ACC112 (cell line): ENCODE measurements at regions not wholly inside any gene's neighbourhood (a gene's known extent, or its start where the extent isn't known, plus 50 kb on each side); places are given as distances from the start of the nearest gene placed in this dataset.

Source experiments
- H2AFZ ChIP-seq: fragments of 200-600 bp; sonication (generic); one replicate; pipeline ENCODE4 v1.6.0; 2017; ENCODE audit warnings: antibody characterized with exemption, low read length; ENCODE audit not compliant: unreplicated experiment
- H3K27ac ChIP-seq: fragments of 200-600 bp; sonication (generic); 2 replicates; pipeline ENCODE4 v1.5.1; 2014; ENCODE audit warnings: low read depth, mild to moderate bottlenecking, antibody characterized with exemption, low read length, moderate library complexity
- H3K27me3 ChIP-seq: fragments of 200-600 bp; sonication (generic); 2 replicates; pipeline ENCODE4 v1.6.1; 2014; ENCODE audit warnings: mild to moderate bottlenecking, antibody characterized with exemption, low read length, moderate library complexity, mixed read lengths; ENCODE audit not compliant: insufficient read depth
- H3K36me3 ChIP-seq: fragments of 200-600 bp; sonication (generic); 2 replicates; pipeline ENCODE4 v1.6.1; 2016; ENCODE audit warnings: mild to moderate bottlenecking, antibody characterized with exemption, low read length, moderate library complexity, mixed read lengths; ENCODE audit not compliant: insufficient read depth
- H3K4me1 ChIP-seq: fragments of 200-600 bp; sonication (generic); one replicate; pipeline ENCODE4 v1.6.1; 2016; ENCODE audit warnings: low read length, mixed read lengths; ENCODE audit not compliant: insufficient read depth, unreplicated experiment, control insufficient read depth
- H3K4me3 ChIP-seq: fragments of 200-600 bp; sonication (generic); 2 replicates; pipeline ENCODE4 v1.5.1; 2014; ENCODE audit warnings: mild to moderate bottlenecking, low read depth, low read length
- H3K79me2 ChIP-seq: fragments of 200-600 bp; sonication (generic); one replicate; pipeline ENCODE4 v1.6.0; 2016; ENCODE audit warnings: low read length; ENCODE audit not compliant: control insufficient read depth, unreplicated experiment, insufficient read depth

GRCh38 chr5:29524227-29524626, 1669.3 kb upstream of the CDH6 start:
- no peaks in the 10 kb centered on the region for H3K36me3 ChIP-seq
- H3K79me2 ChIP-seq: no peaks in the 10 kb centered on the region
- no peak overlapping the region for H2AFZ ChIP-seq
- H3K4me3 ChIP-seq: no peak overlapping the region
- no peaks in the 10 kb centered on the region for H3K4me1 ChIP-seq
- H3K27ac ChIP-seq: no peak overlapping the region
- no peaks in the 10 kb centered on the region for H3K27me3 ChIP-seq

GRCh38 chr5:29518176-29518575, 1675.3 kb upstream of the CDH6 start:
- H3K27me3 ChIP-seq: no peaks in the 10 kb centered on the region
- H3K27ac ChIP-seq: no peak overlapping the region
- H3K4me3 ChIP-seq: no peak overlapping the region
- no peaks in the 10 kb centered on the region for H3K79me2 ChIP-seq
- no peaks in the 10 kb centered on the region for H3K4me1 ChIP-seq
- no peak overlapping the region for H2AFZ ChIP-seq
- no peaks in the 10 kb centered on the region for H3K36me3 ChIP-seq

GRCh38 chr5:29516224-29516623, 1677.3 kb upstream of the CDH6 start:
- H3K79me2 ChIP-seq: no peaks in the 10 kb centered on the region
- H2AFZ ChIP-seq: no peak overlapping the region
- no peaks in the 10 kb centered on the region for H3K36me3 ChIP-seq
- H3K27ac ChIP-seq: no peak overlapping the region
- no peak overlapping the region for H3K4me3 ChIP-seq
- H3K4me1 ChIP-seq: no peaks in the 10 kb centered on the region
- H3K27me3 ChIP-seq: no peaks in the 10 kb centered on the region

- Histone ChIP-seq H3K27me3 (no peaks in the 10 kb centered on the region), H3K27ac (no peak overlapping the region), H3K36me3 (no peaks in the 10 kb centered on the region), H3K4me3 (no peak overlapping the region), H3K4me1 (no peaks in the 10 kb centered on the region), H2AFZ (no peak overlapping the region), H3K79me2 (no peaks in the 10 kb centered on the region)
Observed at GRCh38 chr5:29508131-29508530, 1685.4 kb upstream of the CDH6 start.

GRCh38 chr5:29504411-29504810, 1689.1 kb upstream of the CDH6 start:
- H3K27ac ChIP-seq: no peak overlapping the region
- H3K4me3 ChIP-seq: no peak overlapping the region
- H2AFZ ChIP-seq: no peak overlapping the region
- no peaks in the 10 kb centered on the region for H3K4me1 ChIP-seq
- H3K79me2 ChIP-seq: no peaks in the 10 kb centered on the region
- no peaks in the 10 kb centered on the region for H3K36me3 ChIP-seq
- no peaks in the 10 kb centered on the region for H3K27me3 ChIP-seq

GRCh38 chr5:29498860-29499259, 1694.6 kb upstream of the CDH6 start:
- H3K36me3 ChIP-seq: no peaks in the 10 kb centered on the region
- H2AFZ ChIP-seq: no peak overlapping the region
- no peak overlapping the region for H3K27ac ChIP-seq
- no peaks in the 10 kb centered on the region for H3K4me1 ChIP-seq
- H3K79me2 ChIP-seq: no peaks in the 10 kb centered on the region
- H3K4me3 ChIP-seq: no peak overlapping the region
- H3K27me3 ChIP-seq: no peaks in the 10 kb centered on the region

GRCh38 chr5:29498412-29498811, 1695.1 kb upstream of the CDH6 start:
- Histone ChIP-seq H3K36me3 (no peaks in the 10 kb centered on the region), H3K4me3 (no peak overlapping the region), H3K4me1 (no peaks in the 10 kb centered on the region), H3K27ac (no peak overlapping the region), H2AFZ (no peak overlapping the region), H3K79me2 (no peaks in the 10 kb centered on the region), H3K27me3 (no peaks in the 10 kb centered on the region)

- Histone ChIP-seq H3K27me3 (no peaks in the 10 kb centered on the region), H3K36me3 (no peaks in the 10 kb centered on the region), H3K79me2 (no peaks in the 10 kb centered on the region), H3K27ac (no peak overlapping the region), H2AFZ (no peak overlapping the region), H3K4me1 (no peaks in the 10 kb centered on the region), H3K4me3 (no peak overlapping the region)
Observed at GRCh38 chr5:29485333-29485732, 1708.2 kb upstream of the CDH6 start.

GRCh38 chr5:29469581-29469980, 1723.9 kb upstream of the CDH6 start:
- H2AFZ ChIP-seq: no peak overlapping the region
- H3K4me3 ChIP-seq: no peak overlapping the region
- H3K27ac ChIP-seq: no peak overlapping the region
- H3K27me3 ChIP-seq: no peaks in the 10 kb centered on the region
- H3K4me1 ChIP-seq: no peaks in the 10 kb centered on the region
- H3K79me2 ChIP-seq: no peaks in the 10 kb centered on the region
- no peaks in the 10 kb centered on the region for H3K36me3 ChIP-seq

- Histone ChIP-seq H3K4me3 (no peak overlapping the region), H3K79me2 (no peaks in the 10 kb centered on the region), H3K27ac (no peak overlapping the region), H3K36me3 (no peaks in the 10 kb centered on the region), H3K27me3 (no peaks in the 10 kb centered on the region), H2AFZ (no peak overlapping the region), H3K4me1 (no peaks in the 10 kb centered on the region)
Observed at GRCh38 chr5:29462241-29462640, 1731.2 kb upstream of the CDH6 start.

- no peaks in the 10 kb centered on the region for H3K27me3 ChIP-seq
- H2AFZ ChIP-seq: no peak overlapping the region
- no peak overlapping the region for H3K27ac ChIP-seq
- H3K79me2 ChIP-seq: no peaks in the 10 kb centered on the region
- H3K36me3 ChIP-seq: no peaks in the 10 kb centered on the region
- no peaks in the 10 kb centered on the region for H3K4me1 ChIP-seq
- H3K4me3 ChIP-seq: no peak overlapping the region
Observed at GRCh38 chr5:29460971-29461559, 1732.4 kb upstream of the CDH6 start.
